GM23338 (cell line): ENCODE measurements at regions not wholly inside any gene's neighbourhood (a gene's known extent, or its start where the extent isn't known, plus 50 kb on each side); places are given as distances from the start of the nearest gene placed in this dataset.

Source experiments
- CREB1 ChIP-seq: fragments of 250-450 bp; sonication (Bioruptor Pico); IDR thresholded peaks from 2 replicates; pipeline ENCODE4 v1.5.0; 2020; ENCODE audit warnings: low read depth, mild to moderate bottlenecking, moderate library complexity
- CTCF ChIP-seq, 2 experiments: fragments of 200-600 bp in 1 of 2; sonication (generic) in 1 of 2; conservative IDR thresholded peaks; 2 replicates each; pipeline versions ENCODE4 v1.5.1 to v1.6.1; 2016 to 2017; ENCODE audit warnings: antibody characterized with exemption in 2 of 2, low read depth in 2 of 2, mild to moderate bottlenecking in 2 of 2, moderate library complexity in 1 of 2
- ETS1 ChIP-seq: IDR thresholded peaks from 2 replicates; pipeline ENCODE4 v1.6.1; 2016; ENCODE audit warnings: antibody characterized with exemption
- EZH2 ChIP-seq: fragments of 200-600 bp; sonication (generic); IDR thresholded peaks from one replicate; pipeline ENCODE4 v1.8.0; 2017; ENCODE audit warnings: antibody characterized with exemption, mild to moderate bottlenecking, low read depth; ENCODE audit not compliant: unreplicated experiment
- EZH2phosphoT487 ChIP-seq: fragments of 200-600 bp; sonication (generic); IDR thresholded peaks from one replicate; pipeline ENCODE4 v1.8.1; 2018; ENCODE audit warnings: antibody characterized with exemption; ENCODE audit not compliant: unreplicated experiment
- JUNB ChIP-seq: IDR thresholded peaks from one replicate; pipeline ENCODE4 v1.6.1; 2016; ENCODE audit warnings: antibody characterized with exemption; ENCODE audit not compliant: unreplicated experiment
- NANOG ChIP-seq: IDR thresholded peaks from 2 replicates; pipeline ENCODE4 v1.6.1; 2016; ENCODE audit warnings: antibody characterized with exemption, borderline replicate concordance
- POLR2AphosphoS5 ChIP-seq: IDR thresholded peaks from 2 replicates; pipeline ENCODE4 v1.6.1; 2016; ENCODE audit warnings: antibody characterized with exemption, low read depth
- REST ChIP-seq: IDR thresholded peaks from one replicate; pipeline ENCODE4 v1.6.1; 2018; ENCODE audit warnings: antibody characterized with exemption; ENCODE audit not compliant: unreplicated experiment
- STAT1 ChIP-seq: IDR thresholded peaks from one replicate; pipeline ENCODE4 v1.6.1; 2016; ENCODE audit warnings: antibody characterized with exemption; ENCODE audit not compliant: unreplicated experiment
- ZNF114 ChIP-seq: fragments of 250-450 bp; sonication (Bioruptor Pico); IDR thresholded peaks from 2 replicates; pipeline ENCODE4 v1.5.0; 2020; ENCODE audit warnings: mild to moderate bottlenecking, moderate library complexity
- ZNF331 ChIP-seq: fragments of 250-450 bp; sonication (Bioruptor Pico); IDR thresholded peaks from 2 replicates; pipeline ENCODE4 v1.5.0; 2020; ENCODE audit warnings: low read depth, mild to moderate bottlenecking, moderate library complexity
- ZNF462 ChIP-seq: fragments of 250-450 bp; sonication (Bioruptor Pico); IDR thresholded peaks from 2 replicates; pipeline ENCODE4 v1.5.0; 2020; ENCODE audit warnings: mild to moderate bottlenecking, moderate library complexity

GRCh38 chr13:73327579-73327978 lies 268.8 kb downstream of the KLF5 start:
- TF ChIP-seq CTCF (conservative IDR thresholded peaks at IDR 0.05; ENCODE audit: low read depth in 2 of 2) = no peak
- TF ChIP-seq EZH2 = no peak
- no peak for TF ChIP-seq CREB1 (CRISPR knock-in tag)
- TF ChIP-seq EZH2phosphoT487 = no peak
- TF ChIP-seq REST = no peak
- no peak for TF ChIP-seq POLR2AphosphoS5
- no peak for TF ChIP-seq ZNF331 (CRISPR knock-in tag)
- TF ChIP-seq STAT1 = no peak
- TF ChIP-seq JUNB = no peak
- TF ChIP-seq ETS1 = no peak
- TF ChIP-seq ZNF114 (CRISPR knock-in tag) = no peak
- TF ChIP-seq NANOG = no peak
- TF ChIP-seq ZNF462 (CRISPR knock-in tag) = no peak
